Activated T-cell treated with anti-CD3 and anti-CD28 coated beads, Interleukin-2, amount 50 U/mL, for 4 hours (primary cell): ENCODE measurements at regions not wholly inside any gene's neighbourhood (a gene's known extent, or its start where the extent isn't known, plus 50 kb on each side); places are given as distances from the start of the nearest gene placed in this dataset.
"Not testable (repeated sequence)": the region's sequence is repeated elsewhere in the genome, so short reads cannot be mapped to it uniquely, and the experiment has no call there.

Source experiments
- ATAC-seq, 2 donors: fragments of 200-7000 bp; cut with Tn5 transposase; one replicate each; pipeline ENCODE4 v1.10.0; 2021
- DNase-seq: peaks from one replicate; pipeline ENCODE4 v3.0.0-alpha.2; 2020
- H3K27me3 Mint-ChIP-seq: one replicate; pipeline ENCODE4 v1.8.0; 2021; ENCODE audit warnings: low read depth, mixed read lengths
- H3K36me3 Mint-ChIP-seq: one replicate; pipeline ENCODE4 v1.8.0; 2022; ENCODE audit warnings: mixed read lengths; ENCODE audit not compliant: insufficient read depth
- H3K4me1 Mint-ChIP-seq: one replicate; pipeline ENCODE4 v1.8.0; 2021; ENCODE audit warnings: low read depth, mixed read lengths
- H3K4me3 Mint-ChIP-seq: one replicate; pipeline ENCODE4 v1.8.0; 2021; ENCODE audit warnings: mild to moderate bottlenecking, moderate library complexity, mixed read lengths
- H3K9me3 Mint-ChIP-seq: one replicate; pipeline ENCODE4 v1.8.0; 2021; ENCODE audit warnings: mixed read lengths

GRCh38 chr13:110057052-110057451, 249.9 kb downstream of the COL4A1 start:
- no peak for DNase-seq
- H3K4me1 Mint-ChIP-seq, result no peaks in the 10 kb centered on the region
- no peaks in the 10 kb centered on the region for H3K36me3 Mint-ChIP-seq
- H3K4me3 Mint-ChIP-seq, result no peak overlapping the region
- ATAC-seq, result no peak
- H3K27me3 Mint-ChIP-seq, result peaks cover 3% of the 10 kb centered on the region
- H3K9me3 Mint-ChIP-seq, result no peaks in the 10 kb centered on the region

- no peak for ATAC-seq
- Mint-ChIP-seq H3K27me3 (peaks cover 3% of the 10 kb centered on the region), H3K36me3 (no peaks in the 10 kb centered on the region), H3K4me1 (no peaks in the 10 kb centered on the region), H3K9me3 (no peaks in the 10 kb centered on the region), H3K4me3 (no peak overlapping the region)
- DNase-seq, result no peak
These were observed 250.3 kb downstream of the COL4A1 start for GRCh38 chr13:110056640-110057039.

- H3K4me3 Mint-ChIP-seq, result no peak overlapping the region
- DNase-seq (no peak), ATAC-seq (no peak)
- H3K4me1 Mint-ChIP-seq, result no peaks in the 10 kb centered on the region
- H3K36me3 Mint-ChIP-seq, result no peaks in the 10 kb centered on the region
- H3K27me3 Mint-ChIP-seq, result peaks cover 3% of the 10 kb centered on the region
- no peaks in the 10 kb centered on the region for H3K9me3 Mint-ChIP-seq
These were observed 251.9 kb downstream of the COL4A1 start for GRCh38 chr13:110055089-110055488.

GRCh38 chr13:110054041-110054440, 252.9 kb downstream of the COL4A1 start:
- ATAC-seq, result no peak
- no peaks in the 10 kb centered on the region for H3K4me1 Mint-ChIP-seq
- no peak overlapping the region for H3K4me3 Mint-ChIP-seq
- no peak for DNase-seq
- no peaks in the 10 kb centered on the region for H3K9me3 Mint-ChIP-seq
- no peaks in the 10 kb centered on the region for H3K36me3 Mint-ChIP-seq
- H3K27me3 Mint-ChIP-seq, result peaks cover 3% of the 10 kb centered on the region

GRCh38 chr13:110047496-110047895, 259.5 kb downstream of the COL4A1 start:
- no peaks in the 10 kb centered on the region for H3K36me3 Mint-ChIP-seq
- H3K9me3 Mint-ChIP-seq, result no peaks in the 10 kb centered on the region
- H3K4me3 Mint-ChIP-seq, result no peak overlapping the region
- ATAC-seq (no peak), DNase-seq (no peak)
- no peaks in the 10 kb centered on the region for H3K4me1 Mint-ChIP-seq
- peaks cover 6% of the 10 kb centered on the region for H3K27me3 Mint-ChIP-seq

- Mint-ChIP-seq H3K9me3 (no peaks in the 10 kb centered on the region), H3K4me3 (no peak overlapping the region)
These were observed 260.1 kb downstream of the COL4A1 start for GRCh38 chr13:110046811-110047210.

GRCh38 chr13:110045919-110046318, 259.5 kb upstream of the IRS2 start:
- no peak for ATAC-seq

More at GRCh38 chr13:110046811-110047210, 260.1 kb downstream of the COL4A1 start:
- H3K4me1 Mint-ChIP-seq, result no peaks in the 10 kb centered on the region
- ATAC-seq (no peak), DNase-seq (no peak)
- no peaks in the 10 kb centered on the region for H3K36me3 Mint-ChIP-seq
- peaks cover 6% of the 10 kb centered on the region for H3K27me3 Mint-ChIP-seq

GRCh38 chr13:110045202-110045601, 258.8 kb upstream of the IRS2 start:
- Mint-ChIP-seq H3K4me1 (no peaks in the 10 kb centered on the region), H3K27me3 (peaks cover 6% of the 10 kb centered on the region), H3K36me3 (no peaks in the 10 kb centered on the region), H3K9me3 (no peaks in the 10 kb centered on the region), H3K4me3 (no peak overlapping the region)
- DNase-seq (no peak), ATAC-seq (no peak)

More at GRCh38 chr13:110045919-110046318, 259.5 kb upstream of the IRS2 start:
- Mint-ChIP-seq H3K9me3 (no peaks in the 10 kb centered on the region), H3K4me3 (no peak overlapping the region), H3K4me1 (no peaks in the 10 kb centered on the region), H3K36me3 (no peaks in the 10 kb centered on the region), H3K27me3 (peaks cover 6% of the 10 kb centered on the region)
- no peak for DNase-seq

GRCh38 chr13:110044551-110045111, 258.2 kb upstream of the IRS2 start:
- no peak for DNase-seq
- no peak overlapping the region for H3K4me3 Mint-ChIP-seq
- no peaks in the 10 kb centered on the region for H3K9me3 Mint-ChIP-seq

GRCh38 chr13:110042253-110042950, 256.0 kb upstream of the IRS2 start:
- Mint-ChIP-seq H3K9me3 (peaks cover 3% of the 10 kb centered on the region), H3K4me1 (no peaks in the 10 kb centered on the region), H3K4me3 (no peak overlapping the region), H3K36me3 (no peaks in the 10 kb centered on the region), H3K27me3 (peaks cover 10% of the 10 kb centered on the region)
- ATAC-seq (no peak), DNase-seq (no peak)

More at GRCh38 chr13:110044551-110045111, 258.2 kb upstream of the IRS2 start:
- no peak for ATAC-seq
- no peaks in the 10 kb centered on the region for H3K4me1 Mint-ChIP-seq
- no peaks in the 10 kb centered on the region for H3K36me3 Mint-ChIP-seq
- peaks cover 8% of the 10 kb centered on the region for H3K27me3 Mint-ChIP-seq

- H3K4me3 Mint-ChIP-seq, H3K36me3 Mint-ChIP-seq, H3K4me1 Mint-ChIP-seq, ATAC-seq, H3K9me3 Mint-ChIP-seq, DNase-seq: not testable (repeated sequence)
- H3K27me3 Mint-ChIP-seq, result peaks cover 10% of the 10 kb centered on the region
These were observed 255.3 kb upstream of the IRS2 start for GRCh38 chr13:110041638-110042037.

GRCh38 chr13:110037925-110038573, 251.7 kb upstream of the IRS2 start:
- Mint-ChIP-seq H3K27me3 (peaks cover 10% of the 10 kb centered on the region), H3K4me1 (no peaks in the 10 kb centered on the region), H3K9me3 (peaks cover 3% of the 10 kb centered on the region), H3K36me3 (no peaks in the 10 kb centered on the region), H3K4me3 (no peak overlapping the region)
- ATAC-seq (no peak), DNase-seq (no peak)

GRCh38 chr13:110036060-110036459, 249.7 kb upstream of the IRS2 start:
- no peaks in the 10 kb centered on the region for H3K36me3 Mint-ChIP-seq
- H3K27me3 Mint-ChIP-seq, result peaks cover 10% of the 10 kb centered on the region
- H3K4me3 Mint-ChIP-seq, result no peak overlapping the region
- DNase-seq (no peak), ATAC-seq (no peak)
- peaks cover 3% of the 10 kb centered on the region for H3K9me3 Mint-ChIP-seq
- no peaks in the 10 kb centered on the region for H3K4me1 Mint-ChIP-seq

GRCh38 chr13:110034031-110034549, 247.7 kb upstream of the IRS2 start:
- ATAC-seq (no peak), DNase-seq (no peak)
- peaks cover 2% of the 10 kb centered on the region for H3K9me3 Mint-ChIP-seq
- H3K4me1 Mint-ChIP-seq, result no peaks in the 10 kb centered on the region
- no peak overlapping the region for H3K4me3 Mint-ChIP-seq
- H3K36me3 Mint-ChIP-seq, result no peaks in the 10 kb centered on the region
- peaks cover 7% of the 10 kb centered on the region for H3K27me3 Mint-ChIP-seq

- DNase-seq, result no peak
- Mint-ChIP-seq H3K36me3 (no peaks in the 10 kb centered on the region), H3K27me3 (peaks cover 3% of the 10 kb centered on the region), H3K9me3 (no peaks in the 10 kb centered on the region), H3K4me3 (no peak overlapping the region), H3K4me1 (no peaks in the 10 kb centered on the region)
- ATAC-seq, result no peak
These were observed 246.6 kb upstream of the IRS2 start for GRCh38 chr13:110032969-110033368.
